NT2/D1 (cell line): ENCODE measurements at regions not wholly inside any gene's neighbourhood (a gene's known extent, or its start where the extent isn't known, plus 50 kb on each side); places are given as distances from the start of the nearest gene placed in this dataset.
"Not testable (repeated sequence)": the region's sequence is repeated elsewhere in the genome, so short reads cannot be mapped to it uniquely, and the experiment has no call there.

ENCODE experiments used
- DNase-seq: peaks from one replicate; pipeline ENCODE4 v3.0.0-alpha.2; 2011; ENCODE audit warnings: low read depth, low spot score
- H3K27me3 ChIP-seq: 2 replicates; pipeline ENCODE4 v1.6.0; 2011; ENCODE audit warnings: mild to moderate bottlenecking; ENCODE audit not compliant: insufficient read length, insufficient read depth
- H3K36me3 ChIP-seq: 2 replicates; pipeline ENCODE4 v1.6.1; 2011; ENCODE audit warnings: mild to moderate bottlenecking, low read length, mixed read lengths; ENCODE audit not compliant: insufficient read depth, insufficient read length
- H3K4me1 ChIP-seq: 2 replicates; pipeline ENCODE4 v1.5.1; 2011; ENCODE audit not compliant: insufficient read depth, insufficient read length
- H3K4me3 ChIP-seq: 2 replicates; pipeline ENCODE4 v1.5.1; 2011; ENCODE audit warnings: low read depth; ENCODE audit not compliant: insufficient read length
- H3K9ac ChIP-seq: 2 replicates; pipeline ENCODE4 v1.6.0; 2011; ENCODE audit warnings: low read depth; ENCODE audit not compliant: insufficient read length
- H3K9me3 ChIP-seq: 2 replicates; pipeline ENCODE4 v1.5.1; 2011; ENCODE audit warnings: mild to moderate bottlenecking, low read length; ENCODE audit not compliant: insufficient read depth
- SUZ12 ChIP-seq: IDR thresholded peaks from 2 replicates; pipeline ENCODE4 v1.6.1; 2011; ENCODE audit not compliant: insufficient read length, insufficient read depth; ENCODE audit errors: extremely low read depth
- YY1 ChIP-seq: IDR thresholded peaks from 2 replicates; pipeline ENCODE4 v1.6.1; 2011; ENCODE audit not compliant: insufficient read length, insufficient read depth
- ZNF274 ChIP-seq: IDR thresholded peaks from 2 replicates; pipeline ENCODE4 v1.6.1; 2011; ENCODE audit warnings: mild to moderate bottlenecking, low read depth, low read length

DNA sequence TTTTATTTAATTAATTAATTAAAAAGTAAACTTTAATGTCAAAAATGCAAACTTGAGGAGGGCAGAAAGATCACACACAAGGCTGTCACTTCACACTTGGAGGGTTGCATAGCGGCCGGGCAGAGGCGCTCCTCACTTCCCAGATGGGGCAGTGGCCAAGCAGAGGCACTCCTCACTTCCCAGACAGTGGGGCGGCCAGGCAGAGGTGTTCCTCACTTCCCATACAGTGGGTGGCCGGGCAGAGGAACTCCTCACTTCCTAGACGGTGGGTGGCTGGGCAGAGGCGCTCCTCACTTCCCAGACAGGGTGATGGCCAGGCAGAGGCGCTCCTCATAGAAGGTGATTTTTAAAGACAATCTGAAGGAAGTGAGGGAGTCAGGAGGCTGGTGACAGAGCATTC, 277.5 kb downstream of the PDCD6IP start:
- no peak overlapping the region for H3K4me3 ChIP-seq
- no peak for DNase-seq
- no peaks in the 10 kb centered on the region for H3K27me3 ChIP-seq
- no peaks in the 10 kb centered on the region for H3K4me1 ChIP-seq
- H3K9me3 ChIP-seq: no peaks in the 10 kb centered on the region
- no peaks in the 10 kb centered on the region for H3K36me3 ChIP-seq
- TF ChIP-seq SUZ12 (no peak), YY1 (no peak), ZNF274 (no peak)
- H3K9ac ChIP-seq: no peak overlapping the region

DNA sequence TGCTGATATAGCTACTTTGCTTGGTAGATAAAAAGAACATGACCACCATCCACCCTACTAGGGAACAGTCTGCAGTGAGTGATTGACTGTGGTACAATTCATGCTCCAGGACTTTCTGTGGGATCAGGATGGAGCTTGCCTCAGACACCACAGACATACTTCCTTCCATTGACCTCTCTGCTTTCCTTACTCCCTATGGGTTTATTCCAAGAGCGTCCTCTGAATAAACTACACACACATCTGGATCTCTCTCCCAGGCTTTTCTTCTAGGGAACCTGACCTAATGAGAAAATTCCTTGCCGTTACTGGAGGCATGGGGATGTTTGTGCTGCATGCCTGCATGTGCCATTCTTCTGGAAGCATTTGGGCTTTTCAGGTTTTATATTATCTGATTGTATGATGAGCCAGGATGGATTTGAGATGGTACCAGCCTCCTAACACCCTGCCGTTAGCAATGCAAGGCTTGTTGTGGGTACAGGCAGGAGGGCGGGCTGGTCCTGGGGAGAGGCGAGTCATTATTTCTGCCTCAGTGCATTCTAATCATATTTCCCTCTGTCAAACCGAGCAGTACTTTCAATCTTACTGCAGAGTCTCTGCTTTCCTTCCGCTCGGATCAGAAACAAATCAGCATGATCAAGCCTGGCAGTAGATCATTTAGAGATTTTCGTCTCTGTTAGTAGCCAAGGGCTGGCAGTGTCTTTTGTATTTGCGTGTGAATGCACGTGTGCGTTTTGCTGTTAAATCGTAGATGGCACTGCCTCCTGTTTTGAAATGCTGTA, 279.2 kb downstream of the PDCD6IP start:
- no peak for TF ChIP-seq YY1
- no peak for TF ChIP-seq SUZ12
- TF ChIP-seq ZNF274: no peak
- H3K36me3 ChIP-seq: no peaks in the 10 kb centered on the region
- no peak overlapping the region for H3K9ac ChIP-seq

DNA sequence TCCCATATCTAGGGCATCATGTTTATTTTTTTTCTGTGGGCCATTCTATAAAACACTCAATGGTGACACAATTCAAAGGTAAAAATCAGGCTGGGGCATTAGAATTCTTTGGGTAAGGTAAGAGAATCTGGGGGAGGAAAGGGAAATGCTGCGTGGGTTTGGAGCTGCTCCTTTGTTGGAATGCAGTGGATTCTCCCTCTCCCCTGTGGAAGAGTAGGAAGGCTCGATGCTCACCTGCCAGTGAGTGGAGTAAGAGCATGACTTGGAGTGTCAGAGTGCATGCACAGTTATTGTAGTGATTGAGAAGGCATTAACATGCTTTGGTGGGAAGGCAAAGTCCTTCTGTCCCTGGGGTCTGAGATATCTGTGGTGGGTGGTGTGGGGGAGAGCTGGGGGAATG, 280.0 kb downstream of the PDCD6IP start:
- no peak overlapping the region for H3K4me3 ChIP-seq
- no peak overlapping the region for H3K9ac ChIP-seq
- no peaks in the 10 kb centered on the region for H3K9me3 ChIP-seq
- no peaks in the 10 kb centered on the region for H3K4me1 ChIP-seq
- no peak for DNase-seq
- TF ChIP-seq ZNF274 (no peak), YY1 (no peak), SUZ12 (no peak)
- no peaks in the 10 kb centered on the region for H3K36me3 ChIP-seq
- no peaks in the 10 kb centered on the region for H3K27me3 ChIP-seq

More for the DNA sequence above, 279.2 kb downstream of the PDCD6IP start:
- H3K9me3 ChIP-seq: no peaks in the 10 kb centered on the region
- no peaks in the 10 kb centered on the region for H3K4me1 ChIP-seq
- H3K27me3 ChIP-seq: no peaks in the 10 kb centered on the region
- H3K4me3 ChIP-seq: no peak overlapping the region
- DNase-seq: no peak

DNA sequence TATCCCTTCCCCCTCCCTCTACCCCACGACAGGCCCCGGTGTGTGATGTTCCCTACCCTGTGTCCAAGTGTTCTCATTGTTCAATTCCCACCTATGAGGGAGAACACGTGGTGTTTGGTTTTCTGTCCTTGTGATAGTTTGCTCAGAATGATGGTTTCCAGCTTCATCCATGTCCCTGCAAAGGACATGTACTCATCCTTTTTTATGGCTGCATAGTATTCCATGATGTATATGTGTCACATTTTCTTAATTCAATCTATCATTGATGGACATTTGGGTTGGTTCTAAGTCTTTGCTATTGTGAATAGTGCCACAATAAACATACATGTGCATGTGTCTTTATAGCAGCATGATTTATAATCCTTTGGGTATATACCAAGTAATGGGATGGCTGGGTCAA, 281.4 kb downstream of the PDCD6IP start:
- not testable (repeated sequence) for H3K9me3 ChIP-seq, H3K27me3 ChIP-seq, H3K36me3 ChIP-seq, H3K4me1 ChIP-seq, DNase-seq, H3K4me3 ChIP-seq, H3K9ac ChIP-seq

DNA sequence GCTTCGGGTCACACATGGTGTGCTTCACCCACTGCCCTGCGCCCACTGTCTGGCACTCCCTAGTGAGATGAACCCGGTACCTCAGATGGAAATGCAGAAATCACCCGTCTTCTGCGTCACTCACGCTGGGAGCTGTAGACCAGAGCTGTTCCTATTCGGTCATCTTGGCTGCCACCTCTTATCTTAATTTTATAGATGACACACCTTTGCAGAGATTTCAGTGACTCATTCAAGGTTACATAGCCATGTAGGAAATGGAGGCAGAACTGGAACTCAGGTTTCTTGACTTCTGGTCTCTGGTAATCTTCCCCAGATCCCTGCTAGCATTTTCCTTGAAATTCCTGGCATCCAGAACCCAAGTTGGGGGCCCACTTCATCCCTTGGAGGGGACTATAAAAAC, 291.9 kb downstream of the PDCD6IP start:
- peaks cover 25% of the 10 kb centered on the region for H3K9me3 ChIP-seq
- H3K27me3 ChIP-seq, H3K36me3 ChIP-seq, H3K4me3 ChIP-seq, DNase-seq, H3K9ac ChIP-seq, H3K4me1 ChIP-seq: not testable (repeated sequence)

DNA sequence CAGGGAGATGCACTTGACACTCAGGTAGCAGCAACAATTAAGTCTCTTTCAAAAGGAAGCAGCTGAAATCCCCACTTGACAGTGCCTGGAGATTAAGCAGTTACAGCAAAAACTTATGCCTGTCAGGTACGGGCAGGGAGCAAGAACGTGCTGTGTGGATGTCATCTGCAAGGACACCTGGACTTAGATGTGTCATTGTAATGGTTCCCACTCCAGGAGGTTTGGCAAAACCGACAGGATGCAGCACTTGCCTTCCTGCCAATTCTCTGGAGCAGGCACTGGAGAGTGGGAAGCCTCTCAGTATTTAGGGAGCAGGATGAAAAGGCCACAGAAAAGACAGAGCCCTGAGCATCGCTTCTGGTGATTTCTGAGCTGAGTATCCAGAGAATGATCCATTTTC, 292.4 kb downstream of the PDCD6IP start:
- Histone ChIP-seq H3K4me3 (no peak overlapping the region), H3K4me1 (no peaks in the 10 kb centered on the region), H3K9me3 (peaks cover 21% of the 10 kb centered on the region), H3K36me3 (no peaks in the 10 kb centered on the region), H3K9ac (no peak overlapping the region), H3K27me3 (no peaks in the 10 kb centered on the region)
- no peak for DNase-seq
- TF ChIP-seq SUZ12 (no peak), ZNF274 (no peak), YY1 (no peak)

DNA sequence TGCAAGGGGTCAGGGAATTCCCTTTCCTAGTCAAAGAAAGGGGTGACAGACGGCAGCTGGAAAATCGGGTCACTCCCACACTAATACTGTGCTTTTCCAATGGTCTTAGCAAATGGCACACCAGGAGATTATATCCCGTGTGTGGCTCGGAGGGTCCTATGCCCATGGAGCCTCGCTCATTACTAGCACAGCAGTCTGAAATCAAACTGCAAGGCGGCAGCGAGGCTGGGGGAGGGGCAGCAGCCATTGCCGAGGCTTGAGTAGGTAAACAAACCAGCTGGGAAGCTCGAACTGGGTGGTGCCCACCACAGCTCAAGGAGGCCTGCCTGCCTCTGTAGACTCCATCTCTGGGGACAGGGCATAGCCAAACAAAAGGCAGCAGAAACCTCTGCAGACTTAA, 295.9 kb downstream of the PDCD6IP start:
- H3K4me3 ChIP-seq, DNase-seq, H3K36me3 ChIP-seq, H3K9ac ChIP-seq, H3K27me3 ChIP-seq, H3K4me1 ChIP-seq: not testable (repeated sequence)
- H3K9me3 ChIP-seq: peaks cover 18% of the 10 kb centered on the region

DNA sequence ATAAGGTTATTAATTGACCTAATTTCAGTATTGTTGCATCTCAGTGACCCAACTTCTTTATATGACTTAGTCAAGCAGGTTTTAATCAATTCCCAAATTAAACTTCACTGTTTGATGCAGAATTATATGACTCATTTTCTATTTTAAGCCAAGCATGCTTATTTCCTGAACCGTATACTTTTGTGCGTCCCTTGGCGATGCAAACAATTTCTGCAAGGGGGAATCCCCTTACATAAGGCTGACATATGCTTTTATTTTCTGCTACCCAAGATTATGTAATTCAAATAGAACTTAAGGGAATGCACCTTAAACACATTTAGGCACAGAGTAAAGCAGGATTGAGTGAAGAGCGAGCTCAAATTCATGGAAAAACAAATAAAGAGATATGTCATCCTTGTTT, 303.9 kb downstream of the PDCD6IP start:
- no peak overlapping the region for H3K4me3 ChIP-seq
- H3K9me3 ChIP-seq: no peaks in the 10 kb centered on the region
- TF ChIP-seq SUZ12 (no peak), ZNF274 (no peak), YY1 (no peak)
- DNase-seq: no peak
- H3K27me3 ChIP-seq: no peaks in the 10 kb centered on the region
- no peaks in the 10 kb centered on the region for H3K36me3 ChIP-seq
- H3K4me1 ChIP-seq: no peaks in the 10 kb centered on the region
- no peak overlapping the region for H3K9ac ChIP-seq
